ENCODE measurements at regions not wholly inside any gene's neighbourhood (a gene's known extent, or its start where the extent isn't known, plus 50 kb on each side); places are given as distances from the start of the nearest gene placed in this dataset.

DNA sequence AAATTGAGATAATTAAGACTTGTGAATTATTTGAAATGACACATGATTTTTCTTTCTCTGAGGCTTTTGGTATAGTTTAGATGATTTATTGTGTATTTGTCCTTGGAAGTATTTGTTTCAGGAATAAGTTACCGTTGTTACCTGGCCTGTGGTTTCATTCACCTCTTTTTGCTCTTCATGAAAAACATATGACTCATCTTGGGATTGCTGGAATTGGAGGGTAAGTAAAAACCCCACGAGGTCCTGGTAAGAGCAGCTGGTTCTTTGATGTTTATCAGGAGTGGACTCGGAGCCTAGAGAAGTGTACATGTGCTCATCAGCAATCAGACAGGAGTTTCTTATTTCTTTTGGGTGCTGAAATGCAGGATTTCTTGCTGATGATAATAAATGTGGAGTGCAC is 275.3 kb downstream of the PSAT1 start:
- dilution Hi-C loops (cut with MboI; ENCODE audit: extremely low pct_ligation_motif_present, low sequenced_read_pairs): no loop called here
- ChIA-PET CTCF (no interaction called here), POLR2A (no interaction called here)
- Histone ChIP-seq H3K9me1 (replicated peaks; ENCODE audit: control insufficient read depth, extremely low read depth, insufficient read depth, low read length) (no peaks in the 10 kb centered on the region), H3K27me3 (ENCODE audit: control insufficient read depth in 2 of 2, insufficient read depth in 2 of 2, low read length in 2 of 2) (no peaks in the 10 kb centered on the region), H3K36me3 (ENCODE audit: control insufficient read depth in 2 of 2, extremely low read depth in 1 of 2, insufficient read depth in 2 of 2, low read length in 2 of 2) (no peaks in the 10 kb centered on the region), H2AFZ (ENCODE audit: low read depth, low read length) (no peak overlapping the region), H3K9me3 (replicated peaks; ENCODE audit: control insufficient read depth, insufficient read depth, low read length) (no peaks in the 10 kb centered on the region), H3K27ac (ENCODE audit: insufficient read depth, low read depth, low read length) (no peak overlapping the region), H3K9ac (replicated peaks; ENCODE audit: extremely low read depth, insufficient read depth, low read length) (no peak overlapping the region), H4K20me1 (replicated peaks; ENCODE audit: control insufficient read depth, extremely low read depth, insufficient read depth, low read length) (no peaks in the 10 kb centered on the region), H3K4me2 (ENCODE audit: insufficient read depth, low read length) (no peak overlapping the region), H3K4me3 (replicated peaks in 1 of 3; ENCODE audit: insufficient read depth in 1 of 3, low read depth in 1 of 3, low read length in 3 of 3) (no peak overlapping the region), H3K4me1 (ENCODE audit: control insufficient read depth, extremely low read depth, insufficient read depth, low read length) (no peaks in the 10 kb centered on the region), H3K79me2 (ENCODE audit: control insufficient read depth, insufficient read depth, low read length) (no peaks in the 10 kb centered on the region)
- TF ChIP-seq, protein P1, sequence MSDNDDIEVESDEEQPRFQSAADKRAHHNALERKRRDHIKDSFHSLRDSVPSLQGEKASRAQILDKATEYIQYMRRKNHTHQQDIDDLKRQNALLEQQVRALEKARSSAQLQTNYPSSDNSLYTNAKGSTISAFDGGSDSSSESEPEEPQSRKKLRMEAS (IDR thresholded peaks at IDR 0.05; ENCODE audit: insufficient read depth, insufficient read length): no peak
- TF ChIP-seq POLR2A (IDR thresholded peaks at IDR 0.05; ENCODE audit: low read depth, low read length): no peak
- TF ChIP-seq EZH2 (IDR thresholded peaks at IDR 0.05; ENCODE audit: borderline replicate concordance, low read depth, low read length, severe bottlenecking): no peak
- TF ChIP-seq JUN (IDR thresholded peaks at IDR 0.05; ENCODE audit: borderline replicate concordance, insufficient read depth, insufficient read length, low read depth): no peak
- no peak for TF ChIP-seq POLR2AphosphoS5 (IDR thresholded peaks at IDR 0.05; ENCODE audit: insufficient read depth, low read depth, low read length)
- intact Hi-C loops (cut with micrococcal nuclease): no loop called here
- DNase-seq (ENCODE audit: low read depth, low spot score) (no peak), FAIRE-seq (no peak)
- BruUV-seq (replicated peaks): no TSS peak

DNA sequence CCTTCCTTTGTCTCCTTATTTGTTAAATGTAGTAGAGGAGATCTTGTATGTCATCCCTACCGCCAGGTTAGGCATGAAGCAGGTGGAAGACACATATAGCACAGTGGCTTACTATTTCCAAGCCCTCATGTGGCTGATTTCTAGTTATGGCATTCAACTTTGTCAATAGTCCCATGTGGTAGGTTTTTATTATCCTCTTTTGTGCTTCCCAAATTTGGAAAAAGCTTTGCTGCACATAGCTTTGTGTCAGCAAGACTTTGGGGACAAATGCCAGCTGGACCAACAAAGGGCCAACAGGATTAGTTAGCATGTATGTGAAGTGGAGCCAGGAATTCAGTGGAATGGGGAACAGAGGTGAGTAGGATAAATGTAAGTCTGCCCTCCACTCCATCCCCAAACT is 276.3 kb downstream of the PSAT1 start:
- no peak overlapping the region for H3K4me2 ChIP-seq (ENCODE audit: insufficient read depth, low read length)
- no peaks in the 10 kb centered on the region for H3K9me3 ChIP-seq (replicated peaks; ENCODE audit: control insufficient read depth, insufficient read depth, low read length)
- no peaks in the 10 kb centered on the region for H3K27me3 ChIP-seq (ENCODE audit: control insufficient read depth in 2 of 2, insufficient read depth in 2 of 2, low read length in 2 of 2)
- BruUV-seq (replicated peaks): no TSS peak
- H2AFZ ChIP-seq (ENCODE audit: low read depth, low read length): no peak overlapping the region
- ChIA-PET POLR2A (no interaction called here), CTCF (no interaction called here)
- H3K36me3 ChIP-seq (ENCODE audit: control insufficient read depth in 2 of 2, extremely low read depth in 1 of 2, insufficient read depth in 2 of 2, low read length in 2 of 2): no peaks in the 10 kb centered on the region
- intact Hi-C loops (cut with micrococcal nuclease) (no loop called here), dilution Hi-C loops (cut with MboI; ENCODE audit: extremely low pct_ligation_motif_present, low sequenced_read_pairs) (no loop called here)
- DNase-seq (ENCODE audit: low read depth, low spot score) (no peak), FAIRE-seq (no peak)
- no peak overlapping the region for H3K27ac ChIP-seq (ENCODE audit: insufficient read depth, low read depth, low read length)
- no peak overlapping the region for H3K9ac ChIP-seq (replicated peaks; ENCODE audit: extremely low read depth, insufficient read depth, low read length)
- TF ChIP-seq JUN (IDR thresholded peaks at IDR 0.05; ENCODE audit: borderline replicate concordance, insufficient read depth, insufficient read length, low read depth) (no peak), MYC (IDR thresholded peaks at IDR 0.05; ENCODE audit: low read depth, low read length) (no peak), FOS (IDR thresholded peaks at IDR 0.05; ENCODE audit: borderline replicate concordance, insufficient read depth, low read length) (no peak), CTCF (IDR thresholded peaks at IDR 0.05; ENCODE audit: extremely low read depth in 1 of 2, insufficient read depth in 1 of 2, low read depth in 1 of 2, low read length in 2 of 2) (no peak), POLR2AphosphoS5 (IDR thresholded peaks at IDR 0.05; ENCODE audit: insufficient read depth, low read depth, low read length) (no peak), EZH2 (IDR thresholded peaks at IDR 0.05; ENCODE audit: borderline replicate concordance, low read depth, low read length, severe bottlenecking) (no peak), POLR2A (IDR thresholded peaks at IDR 0.05; ENCODE audit: low read depth, low read length) (no peak), GATA2 (IDR thresholded peaks at IDR 0.05; ENCODE audit: insufficient read depth, insufficient read length, low read depth, low read length) (no peak)
- TF ChIP-seq, protein P1 (IDR thresholded peaks at IDR 0.05; ENCODE audit: insufficient read depth, insufficient read length): no peak
- no peaks in the 10 kb centered on the region for H3K79me2 ChIP-seq (ENCODE audit: control insufficient read depth, insufficient read depth, low read length)
- no peaks in the 10 kb centered on the region for H3K4me1 ChIP-seq (ENCODE audit: control insufficient read depth, extremely low read depth, insufficient read depth, low read length)
- H3K4me3 ChIP-seq (replicated peaks in 1 of 3; ENCODE audit: insufficient read depth in 1 of 3, low read depth in 1 of 3, low read length in 3 of 3): no peak overlapping the region
- no peaks in the 10 kb centered on the region for H4K20me1 ChIP-seq (replicated peaks; ENCODE audit: control insufficient read depth, extremely low read depth, insufficient read depth, low read length)
- no peaks in the 10 kb centered on the region for H3K9me1 ChIP-seq (replicated peaks; ENCODE audit: control insufficient read depth, extremely low read depth, insufficient read depth, low read length)
